ENCODE measurements at regions not wholly inside any gene's neighbourhood (a gene's known extent, or its start where the extent isn't known, plus 50 kb on each side); places are given as distances from the start of the nearest gene placed in this dataset.

DNA sequence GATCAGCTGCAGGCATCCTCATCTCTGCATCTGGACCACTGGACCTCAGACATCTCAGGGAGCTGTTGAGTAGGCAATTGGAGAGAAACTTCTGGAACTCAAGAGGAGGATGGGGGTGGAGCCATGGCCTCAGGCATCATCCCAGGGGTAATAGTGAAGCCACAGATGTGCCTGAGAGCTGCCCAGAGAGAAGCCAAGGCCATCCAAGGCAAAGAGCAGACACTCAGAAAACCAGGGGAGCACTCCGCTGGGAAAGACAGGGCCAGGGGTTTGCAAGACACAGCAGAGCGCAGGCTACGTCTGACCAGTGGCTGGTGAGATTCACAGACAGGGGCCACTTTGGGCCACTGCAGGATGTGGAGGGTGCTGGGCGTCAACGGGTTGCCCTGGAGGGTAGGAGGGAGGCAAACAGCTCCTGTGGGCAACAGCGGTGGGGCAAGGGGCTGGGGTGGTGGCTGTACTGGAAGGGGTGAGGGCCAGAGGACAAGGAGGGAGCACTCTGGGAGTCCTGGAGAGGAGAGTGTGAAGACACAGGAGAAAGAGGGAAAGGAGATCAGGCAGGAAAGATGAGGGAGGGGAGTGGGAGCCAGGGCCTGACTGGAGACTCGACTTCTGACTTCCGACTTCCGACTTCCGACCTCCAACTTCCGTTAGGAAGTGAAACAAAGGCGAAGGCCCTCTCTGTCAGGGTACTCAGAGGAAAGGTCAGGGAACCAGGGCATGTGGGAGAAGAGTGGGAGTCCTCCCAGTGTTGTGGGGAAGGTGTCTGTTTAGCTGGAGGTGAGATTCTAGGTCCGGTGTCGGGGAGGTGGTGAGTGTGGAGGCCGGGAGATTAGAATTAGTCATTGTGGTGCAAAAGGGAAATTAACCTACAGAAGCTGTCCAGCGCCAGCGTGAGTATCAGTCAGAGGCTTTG, 69.7 kb upstream of the ANTXRL start (continued):
- TF ChIP-seq, protein P1, sequence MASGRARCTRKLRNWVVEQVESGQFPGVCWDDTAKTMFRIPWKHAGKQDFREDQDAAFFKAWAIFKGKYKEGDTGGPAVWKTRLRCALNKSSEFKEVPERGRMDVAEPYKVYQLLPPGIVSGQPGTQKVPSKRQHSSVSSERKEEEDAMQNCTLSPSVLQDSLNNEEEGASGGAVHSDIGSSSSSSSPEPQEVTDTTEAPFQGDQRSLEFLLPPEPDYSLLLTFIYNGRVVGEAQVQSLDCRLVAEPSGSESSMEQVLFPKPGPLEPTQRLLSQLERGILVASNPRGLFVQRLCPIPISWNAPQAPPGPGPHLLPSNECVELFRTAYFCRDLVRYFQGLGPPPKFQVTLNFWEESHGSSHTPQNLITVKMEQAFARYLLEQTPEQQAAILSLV (tag; IDR thresholded peaks at IDR 0.05) = 0 out of 2 replicates have a peak, but pooled peaks have one; percentile 29
- peak; percentile 88 for TF ChIP-seq LEF1 (IDR thresholded peaks at IDR 0.05)
- TF ChIP-seq ZNF699 (CRISPR knock-in tag; IDR thresholded peaks at IDR 0.05; ENCODE audit: insufficient replicate concordance) = no peak
- TF ChIP-seq ZNF384 (IDR thresholded peaks at IDR 0.05; ENCODE audit: low read depth, low read length) = no peak
- no peak for TF ChIP-seq ZNF77 (CRISPR knock-in tag; IDR thresholded peaks at IDR 0.05)
- no peak for TF ChIP-seq BCL6 (CRISPR knock-in tag; IDR thresholded peaks at IDR 0.05)
- no peak for TF ChIP-seq JUNB (CRISPR knock-in tag; conservative IDR thresholded peaks at IDR 0.05)
- no peak for TF ChIP-seq ZNF165 (CRISPR knock-in tag; IDR thresholded peaks at IDR 0.05; ENCODE audit: borderline replicate concordance)
- TF ChIP-seq ZBTB12 (CRISPR knock-in tag; IDR thresholded peaks at IDR 0.05) = no peak
- TF ChIP-seq, protein P2, sequence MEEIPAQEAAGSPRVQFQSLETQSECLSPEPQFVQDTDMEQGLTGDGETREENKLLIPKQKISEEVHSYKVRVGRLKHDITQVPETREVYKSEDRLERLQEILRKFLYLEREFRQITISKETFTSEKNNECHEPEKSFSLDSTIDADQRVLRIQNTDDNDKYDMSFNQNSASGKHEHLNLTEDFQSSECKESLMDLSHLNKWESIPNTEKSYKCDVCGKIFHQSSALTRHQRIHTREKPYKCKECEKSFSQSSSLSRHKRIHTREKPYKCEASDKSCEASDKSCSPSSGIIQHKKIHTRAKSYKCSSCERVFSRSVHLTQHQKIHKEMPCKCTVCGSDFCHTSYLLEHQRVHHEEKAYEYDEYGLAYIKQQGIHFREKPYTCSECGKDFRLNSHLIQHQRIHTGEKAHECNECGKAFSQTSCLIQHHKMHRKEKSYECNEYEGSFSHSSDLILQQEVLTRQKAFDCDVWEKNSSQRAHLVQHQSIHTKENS (CRISPR knock-in tag; IDR thresholded peaks at IDR 0.05) = no peak
- TF ChIP-seq DACH1 (IDR thresholded peaks at IDR 0.05; ENCODE audit: partially characterized antibody) = no peak
- TF ChIP-seq TAF1 (IDR thresholded peaks at IDR 0.05; ENCODE audit: control insufficient read depth, extremely low read depth, insufficient read depth, low read length, severe bottlenecking) = no peak
- TF ChIP-seq ZC3H8 (IDR thresholded peaks at IDR 0.05) = no peak
- TF ChIP-seq ZBTB1 (CRISPR knock-in tag; IDR thresholded peaks at IDR 0.05; ENCODE audit: borderline replicate concordance, low read depth) = peak; percentile 84; the same call in 1 of the 2 replicates
- TF ChIP-seq SREBF1 (IDR thresholded peaks at IDR 0.05; ENCODE audit: borderline replicate concordance, low read depth, low read length) = no peak
- TF ChIP-seq, protein P3, sequence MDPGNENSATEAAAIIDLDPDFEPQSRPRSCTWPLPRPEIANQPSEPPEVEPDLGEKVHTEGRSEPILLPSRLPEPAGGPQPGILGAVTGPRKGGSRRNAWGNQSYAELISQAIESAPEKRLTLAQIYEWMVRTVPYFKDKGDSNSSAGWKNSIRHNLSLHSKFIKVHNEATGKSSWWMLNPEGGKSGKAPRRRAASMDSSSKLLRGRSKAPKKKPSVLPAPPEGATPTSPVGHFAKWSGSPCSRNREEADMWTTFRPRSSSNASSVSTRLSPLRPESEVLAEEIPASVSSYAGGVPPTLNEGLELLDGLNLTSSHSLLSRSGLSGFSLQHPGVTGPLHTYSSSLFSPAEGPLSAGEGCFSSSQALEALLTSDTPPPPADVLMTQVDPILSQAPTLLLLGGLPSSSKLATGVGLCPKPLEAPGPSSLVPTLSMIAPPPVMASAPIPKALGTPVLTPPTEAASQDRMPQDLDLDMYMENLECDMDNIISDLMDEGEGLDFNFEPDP (CRISPR knock-in tag; IDR thresholded peaks at IDR 0.05) = no peak
- no peak for TF ChIP-seq TEAD2 (tag; IDR thresholded peaks at IDR 0.05)
- TF ChIP-seq NUFIP1 (IDR thresholded peaks at IDR 0.05; ENCODE audit: partially characterized antibody) = no peak

Data from K562 (cell line).